ENCODE measurements at regions not wholly inside any gene's neighbourhood (a gene's known extent, or its start where the extent isn't known, plus 50 kb on each side); places are given as distances from the start of the nearest gene placed in this dataset.

DNA sequence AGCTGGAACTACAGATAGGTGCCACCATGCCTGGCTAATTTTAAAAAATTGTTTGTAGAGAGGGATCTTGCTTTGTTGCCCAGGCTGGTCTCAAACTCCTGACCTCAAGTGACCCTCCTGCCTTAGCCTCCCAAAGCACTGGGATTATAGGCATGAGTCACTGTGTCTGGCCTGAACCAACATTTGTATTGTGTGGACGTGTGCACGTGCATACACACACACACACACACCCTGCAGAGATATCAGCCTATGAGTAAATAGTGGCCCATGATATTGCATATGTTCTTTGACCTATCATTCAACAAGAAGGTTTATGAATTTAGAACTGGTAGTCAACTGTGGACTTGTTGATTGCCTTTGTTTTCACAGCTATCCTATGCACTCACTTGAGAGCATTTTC lies 161.6 kb downstream of the BAMBI start:
- Mint-ChIP-seq H3K27ac (no peak overlapping the region), H3K4me3 (no peak overlapping the region), H3K27me3 (peaks cover 1 to 8% of the 10 kb centered on the region in 2 donors), H3K36me3 (no peaks in the 10 kb centered on the region), H3K4me1 (no peaks in the 10 kb centered on the region), H3K9me3 (peaks cover 0 to 3% (median 0%) of the 10 kb centered on the region in 8 donors)
- no peaks in the 10 kb centered on the region for H3K4me1 ChIP-seq (ENCODE audit: insufficient read depth, low read length)
- ChIA-PET CTCF (ENCODE audit: partially characterized antibody) (no interaction called here), POLR2A (ENCODE audit: partially characterized antibody) (no interaction called here)
- H3K36me3 ChIP-seq (ENCODE audit: insufficient read depth, low read length) = no peaks in the 10 kb centered on the region
- H3K9me3 ChIP-seq (ENCODE audit: control insufficient read depth in 1 of 2, low read length in 2 of 2) = no peaks in the 10 kb centered on the region
- no peak for DNase-seq
- intact Hi-C loops (cut with micrococcal nuclease) = no loop called here
- H3K27ac ChIP-seq (ENCODE audit: low read depth, low read length) = no peak overlapping the region
- no peaks in the 10 kb centered on the region for H3K27me3 ChIP-seq (ENCODE audit: insufficient read depth, low read length)
- no peak overlapping the region for H3K4me3 ChIP-seq (ENCODE audit: low read length in 2 of 2)

DNA sequence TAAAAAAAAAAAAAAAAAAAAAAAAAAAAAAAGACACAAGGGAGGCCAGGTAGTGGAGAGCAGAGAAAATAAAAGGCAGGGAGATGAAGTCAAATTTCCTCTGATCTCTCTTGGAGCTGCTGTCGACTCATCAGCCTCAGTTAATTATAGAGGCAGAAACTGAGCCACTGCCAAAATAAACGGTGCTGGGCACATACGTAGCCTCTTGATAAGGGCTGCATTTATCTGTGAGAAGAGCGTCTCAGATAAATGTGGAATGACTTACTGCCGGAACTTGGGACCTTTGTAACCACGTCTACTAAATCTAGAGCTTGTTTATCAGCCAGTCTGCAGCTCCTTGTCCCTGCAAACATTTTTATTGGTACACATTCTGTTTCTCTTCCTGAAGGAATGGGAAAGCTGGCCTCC lies 162.3 kb downstream of the BAMBI start:
- H3K27ac ChIP-seq (ENCODE audit: low read depth, low read length) = no peak overlapping the region
- H3K27me3 ChIP-seq (ENCODE audit: insufficient read depth, low read length) = no peaks in the 10 kb centered on the region
- intact Hi-C loops (cut with micrococcal nuclease) = no loop called here
- no peaks in the 10 kb centered on the region for H3K36me3 ChIP-seq (ENCODE audit: insufficient read depth, low read length)
- no peaks in the 10 kb centered on the region for H3K4me1 ChIP-seq (ENCODE audit: insufficient read depth, low read length)
- peaks cover 0 to 6% of the 10 kb centered on the region in 2 donors for H3K9me3 ChIP-seq (ENCODE audit: control insufficient read depth in 1 of 2, low read length in 2 of 2)
- H3K4me1 Mint-ChIP-seq = no peaks in the 10 kb centered on the region
- peaks cover 1 to 8% of the 10 kb centered on the region in 2 donors for H3K27me3 Mint-ChIP-seq
- no peak overlapping the region for H3K27ac Mint-ChIP-seq
- H3K9me3 Mint-ChIP-seq = peaks cover 0 to 3% (median 0%) of the 10 kb centered on the region in 8 donors
- no peaks in the 10 kb centered on the region for H3K36me3 Mint-ChIP-seq
- POLR2A ChIA-PET (ENCODE audit: partially characterized antibody) = no interaction called here
- CTCF ChIA-PET (ENCODE audit: partially characterized antibody) = no interaction called here
- no peak for DNase-seq
- H3K4me3 Mint-ChIP-seq = no peak overlapping the region
- H3K4me3 ChIP-seq (ENCODE audit: low read length in 2 of 2) = no peak overlapping the region

DNA sequence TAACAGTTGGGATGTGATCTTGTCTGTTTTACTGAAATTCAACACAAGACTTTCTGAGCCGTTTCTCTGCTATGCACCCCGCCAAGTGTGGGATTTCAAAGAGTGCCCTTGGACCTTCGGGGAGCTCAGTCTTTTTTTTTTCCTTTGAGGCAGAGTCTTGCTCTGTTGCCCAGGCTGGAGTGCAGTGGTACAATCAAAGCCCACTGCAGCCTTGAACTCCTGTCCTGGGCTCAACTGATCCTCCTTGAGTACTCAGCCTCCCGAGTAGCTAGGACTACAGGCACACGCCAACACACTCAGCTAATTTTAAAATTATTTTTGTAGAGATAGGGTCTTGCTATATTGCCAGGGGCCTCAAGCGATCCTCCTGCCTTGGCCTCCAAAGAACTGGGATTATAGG lies 162.9 kb downstream of the BAMBI start:
- CTCF ChIA-PET (ENCODE audit: partially characterized antibody) = no interaction called here
- Histone ChIP-seq H3K36me3 (ENCODE audit: insufficient read depth, low read length) (no peaks in the 10 kb centered on the region), H3K9me3 (ENCODE audit: control insufficient read depth in 1 of 2, low read length in 2 of 2) (peaks cover 0 to 10% of the 10 kb centered on the region in 2 donors), H3K27ac (ENCODE audit: low read depth, low read length) (no peak overlapping the region), H3K27me3 (ENCODE audit: insufficient read depth, low read length) (no peaks in the 10 kb centered on the region), H3K4me3 (ENCODE audit: low read length in 2 of 2) (no peak overlapping the region), H3K4me1 (ENCODE audit: insufficient read depth, low read length) (no peaks in the 10 kb centered on the region)
- peaks cover 1 to 8% of the 10 kb centered on the region in 2 donors for H3K27me3 Mint-ChIP-seq
- no peaks in the 10 kb centered on the region for H3K4me1 Mint-ChIP-seq
- no peak overlapping the region for H3K27ac Mint-ChIP-seq
- intact Hi-C loops (cut with micrococcal nuclease) = no loop called here
- POLR2A ChIA-PET (ENCODE audit: partially characterized antibody) = no interaction called here
- no peaks in the 10 kb centered on the region for H3K36me3 Mint-ChIP-seq
- DNase-seq = no peak
- H3K9me3 Mint-ChIP-seq = peaks cover 0 to 3% (median 0%) of the 10 kb centered on the region in 8 donors
- H3K4me3 Mint-ChIP-seq = no peak overlapping the region

DNA sequence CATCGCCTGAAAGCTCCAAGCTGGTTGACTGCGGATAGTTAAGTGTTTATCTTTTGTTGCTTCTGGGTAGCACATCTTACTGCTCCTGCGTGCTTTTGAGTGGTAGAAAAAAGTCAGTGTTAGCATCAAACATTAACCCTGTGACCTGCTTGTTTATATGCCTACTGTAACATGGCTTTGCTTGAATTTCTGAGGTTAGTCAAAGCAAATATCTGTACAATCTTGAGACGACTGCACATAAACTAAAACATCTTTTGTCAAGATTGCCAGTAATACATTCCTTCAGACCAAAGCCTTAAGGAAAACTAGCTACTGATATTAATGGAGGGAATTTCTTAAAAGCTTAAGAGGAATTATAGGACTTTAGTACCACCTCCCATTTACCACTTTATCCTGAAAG lies 163.7 kb downstream of the BAMBI start:
- CTCF ChIA-PET (ENCODE audit: partially characterized antibody) = no interaction called here
- no peaks in the 10 kb centered on the region for H3K4me1 Mint-ChIP-seq
- Histone ChIP-seq H3K9me3 (ENCODE audit: control insufficient read depth in 1 of 2, low read length in 2 of 2) (peaks cover 0 to 10% of the 10 kb centered on the region in 2 donors), H3K27ac (ENCODE audit: low read depth, low read length) (no peak overlapping the region), H3K36me3 (ENCODE audit: insufficient read depth, low read length) (no peaks in the 10 kb centered on the region), H3K4me1 (ENCODE audit: insufficient read depth, low read length) (no peaks in the 10 kb centered on the region), H3K4me3 (ENCODE audit: low read length in 2 of 2) (no peak overlapping the region), H3K27me3 (ENCODE audit: insufficient read depth, low read length) (no peaks in the 10 kb centered on the region)
- H3K27me3 Mint-ChIP-seq = peaks cover 1 to 8% of the 10 kb centered on the region in 2 donors
- H3K27ac Mint-ChIP-seq = no peak overlapping the region
- POLR2A ChIA-PET (ENCODE audit: partially characterized antibody) = no interaction called here
- H3K36me3 Mint-ChIP-seq = no peaks in the 10 kb centered on the region
- DNase-seq = no peak
- intact Hi-C loops (cut with micrococcal nuclease) = no loop called here
- H3K4me3 Mint-ChIP-seq = no peak overlapping the region
- peaks cover 0 to 3% (median 0%) of the 10 kb centered on the region in 8 donors for H3K9me3 Mint-ChIP-seq

DNA sequence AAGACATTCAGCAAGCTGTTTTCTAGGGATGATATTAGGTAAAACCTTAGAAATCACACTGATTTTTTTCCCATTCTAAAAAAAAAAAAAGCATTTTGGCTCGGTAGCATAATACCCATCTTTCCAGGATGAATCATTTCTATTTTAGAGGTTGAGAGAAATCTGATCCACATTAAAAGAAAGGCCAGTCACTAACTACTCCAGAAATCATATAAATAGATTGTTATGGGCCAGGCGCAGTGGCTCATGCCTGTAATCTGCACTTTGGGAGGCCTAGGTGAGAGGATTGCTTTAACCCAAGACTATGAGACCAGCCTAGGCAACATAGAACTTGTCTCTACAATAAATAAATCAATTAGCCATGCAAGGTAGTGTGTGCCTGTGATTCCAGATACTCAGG lies 164.3 kb downstream of the BAMBI start:
- Histone ChIP-seq H3K4me1 (ENCODE audit: insufficient read depth, low read length) (no peaks in the 10 kb centered on the region), H3K36me3 (ENCODE audit: insufficient read depth, low read length) (no peaks in the 10 kb centered on the region), H3K9me3 (ENCODE audit: control insufficient read depth in 1 of 2, low read length in 2 of 2) (peaks cover 0 to 10% of the 10 kb centered on the region in 2 donors), H3K4me3 (ENCODE audit: low read length in 2 of 2) (no peak overlapping the region), H3K27me3 (ENCODE audit: insufficient read depth, low read length) (no peaks in the 10 kb centered on the region), H3K27ac (ENCODE audit: low read depth, low read length) (no peak overlapping the region)
- H3K27me3 Mint-ChIP-seq = peaks cover 1 to 5% of the 10 kb centered on the region in 2 donors
- no peaks in the 10 kb centered on the region for H3K4me1 Mint-ChIP-seq
- H3K36me3 Mint-ChIP-seq = no peaks in the 10 kb centered on the region
- H3K9me3 Mint-ChIP-seq = peaks cover 0 to 6% (median 0%) of the 10 kb centered on the region in 8 donors
- no peak overlapping the region for H3K4me3 Mint-ChIP-seq
- intact Hi-C loops (cut with micrococcal nuclease) = no loop called here
- DNase-seq = no peak
- ChIA-PET CTCF (ENCODE audit: partially characterized antibody) (no interaction called here), POLR2A (ENCODE audit: partially characterized antibody) (no interaction called here)
- H3K27ac Mint-ChIP-seq = no peak overlapping the region

DNA sequence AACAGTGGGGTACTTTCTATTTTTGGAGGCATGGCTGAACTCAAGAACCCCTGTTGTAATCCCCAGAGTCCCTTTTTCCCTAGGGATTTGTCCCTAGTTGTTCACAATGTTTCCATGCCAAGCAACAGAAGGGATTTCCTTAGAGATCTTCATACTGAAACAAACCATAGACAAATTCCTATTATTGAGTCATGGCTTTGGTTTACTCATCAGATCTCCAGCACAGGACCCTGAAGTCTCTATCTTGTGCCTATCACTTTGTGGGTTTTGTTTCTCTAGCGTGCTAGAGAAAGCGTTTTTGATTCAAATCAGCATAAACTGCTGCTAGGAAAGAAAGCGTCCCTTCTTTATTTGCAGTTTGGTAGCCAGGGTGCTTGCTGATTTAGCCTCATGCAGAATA lies 165.0 kb downstream of the BAMBI start:
- no peak for DNase-seq
- Mint-ChIP-seq H3K4me3 (no peak overlapping the region), H3K27me3 (peaks cover 1 to 5% of the 10 kb centered on the region in 2 donors), H3K9me3 (peaks cover 0 to 6% (median 0%) of the 10 kb centered on the region in 8 donors), H3K36me3 (no peaks in the 10 kb centered on the region), H3K4me1 (no peaks in the 10 kb centered on the region), H3K27ac (no peak overlapping the region)
- Histone ChIP-seq H3K27me3 (ENCODE audit: insufficient read depth, low read length) (no peaks in the 10 kb centered on the region), H3K4me3 (ENCODE audit: low read length in 2 of 2) (no peak overlapping the region), H3K27ac (ENCODE audit: low read depth, low read length) (no peak overlapping the region), H3K9me3 (ENCODE audit: control insufficient read depth in 1 of 2, low read length in 2 of 2) (peaks cover 0 to 10% of the 10 kb centered on the region in 2 donors), H3K4me1 (ENCODE audit: insufficient read depth, low read length) (no peaks in the 10 kb centered on the region), H3K36me3 (ENCODE audit: insufficient read depth, low read length) (no peaks in the 10 kb centered on the region)
- CTCF ChIA-PET (ENCODE audit: partially characterized antibody) = no interaction called here
- intact Hi-C loops (cut with micrococcal nuclease) = no loop called here
- POLR2A ChIA-PET (ENCODE audit: partially characterized antibody) = no interaction called here

DNA sequence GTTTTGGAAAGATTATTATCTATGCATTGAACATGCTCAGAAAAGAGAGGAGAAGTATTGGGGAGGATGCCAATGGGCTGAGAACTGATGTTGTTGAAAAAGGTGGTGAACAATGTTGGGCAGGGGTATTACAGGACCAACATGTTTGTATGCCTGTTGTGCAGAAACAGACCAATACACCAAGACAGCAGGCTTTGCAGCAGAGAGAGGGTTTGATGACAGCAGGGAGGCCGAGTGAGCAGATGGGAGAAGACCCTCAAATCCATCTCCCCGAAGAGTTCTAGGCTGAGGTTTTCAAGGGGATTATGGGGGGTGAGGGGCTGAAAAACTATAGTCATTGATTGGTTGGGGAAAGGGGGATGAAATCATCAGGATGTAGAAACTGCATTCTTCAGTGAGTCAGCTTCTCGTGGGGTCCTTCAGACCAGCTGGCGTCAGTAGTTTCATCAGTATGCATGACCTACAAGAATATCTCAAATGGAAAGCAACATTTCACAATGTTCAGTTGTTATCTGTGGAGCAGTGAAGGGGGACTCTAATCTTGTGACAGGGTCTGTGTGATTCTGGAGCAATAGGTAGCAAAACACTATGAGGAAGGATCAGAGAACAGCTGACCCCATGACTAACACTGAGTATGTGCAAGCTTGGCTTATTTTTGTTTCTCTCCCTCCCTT lies 167.8 kb downstream of the BAMBI start:
- POLR2A ChIA-PET (ENCODE audit: partially characterized antibody) = no interaction called here
- Mint-ChIP-seq H3K9me3 (peaks cover 0 to 9% (median 0%) of the 10 kb centered on the region in 8 donors), H3K4me3 (no peak overlapping the region), H3K27ac (no peak overlapping the region), H3K4me1 (no peaks in the 10 kb centered on the region), H3K27me3 (peaks cover 2 to 7% of the 10 kb centered on the region in 2 donors), H3K36me3 (no peaks in the 10 kb centered on the region)
- Histone ChIP-seq H3K9me3 (ENCODE audit: control insufficient read depth in 1 of 2, low read length in 2 of 2) (peaks cover 0 to 10% of the 10 kb centered on the region in 2 donors), H3K27me3 (ENCODE audit: insufficient read depth, low read length) (no peaks in the 10 kb centered on the region), H3K36me3 (ENCODE audit: insufficient read depth, low read length) (no peaks in the 10 kb centered on the region), H3K4me3 (ENCODE audit: low read length in 2 of 2) (no peak overlapping the region), H3K4me1 (ENCODE audit: insufficient read depth, low read length) (no peaks in the 10 kb centered on the region), H3K27ac (ENCODE audit: low read depth, low read length) (no peak overlapping the region)
- CTCF ChIA-PET (ENCODE audit: partially characterized antibody) = no interaction called here
- DNase-seq = no peak
- intact Hi-C loops (cut with micrococcal nuclease) = no loop called here

DNA sequence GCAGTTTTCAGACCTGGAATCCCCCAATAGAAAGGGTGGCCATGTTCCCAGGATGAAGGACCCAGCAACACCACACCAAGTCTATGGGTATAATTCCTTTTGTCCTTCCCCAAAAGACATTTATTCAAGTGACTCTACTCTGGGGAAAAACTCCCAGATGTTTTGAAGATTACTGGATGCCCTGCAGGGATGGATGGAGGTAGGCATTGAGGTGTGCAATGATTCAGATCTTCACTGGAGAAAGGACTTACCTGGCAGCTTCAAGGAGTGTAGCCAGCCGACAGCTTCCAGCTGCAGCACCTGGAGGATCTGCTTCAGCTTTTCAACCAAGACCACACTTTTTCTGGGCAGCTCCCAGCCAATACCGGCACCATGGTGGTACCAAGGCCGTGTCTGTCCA lies 172.0 kb downstream of the BAMBI start:
- ChIA-PET CTCF (ENCODE audit: partially characterized antibody) (no interaction called here), POLR2A (ENCODE audit: partially characterized antibody) (no interaction called here)
- no peaks in the 10 kb centered on the region for H3K36me3 ChIP-seq (ENCODE audit: insufficient read depth, low read length)
- no peak overlapping the region for H3K27ac ChIP-seq (ENCODE audit: low read depth, low read length)
- intact Hi-C loops (cut with micrococcal nuclease) = no loop called here
- peaks cover 0 to 8% of the 10 kb centered on the region in 2 donors for H3K9me3 ChIP-seq (ENCODE audit: control insufficient read depth in 1 of 2, low read length in 2 of 2)
- H3K4me3 ChIP-seq (ENCODE audit: low read length in 2 of 2) = no peak overlapping the region
- H3K4me1 Mint-ChIP-seq = no peaks in the 10 kb centered on the region
- H3K27me3 ChIP-seq (ENCODE audit: insufficient read depth, low read length) = no peaks in the 10 kb centered on the region
- no peak overlapping the region for H3K27ac Mint-ChIP-seq
- H3K36me3 Mint-ChIP-seq = no peaks in the 10 kb centered on the region
- H3K27me3 Mint-ChIP-seq = peaks cover 4 to 6% of the 10 kb centered on the region in 2 donors
- H3K9me3 Mint-ChIP-seq = peaks cover 0 to 11% (median 0%) of the 10 kb centered on the region in 8 donors
- no peak for DNase-seq
- no peak overlapping the region for H3K4me3 Mint-ChIP-seq
- H3K4me1 ChIP-seq (ENCODE audit: insufficient read depth, low read length) = no peaks in the 10 kb centered on the region

All from CD4-positive, alpha-beta memory T cell (primary cell).